CD4-positive, alpha-beta memory T cell (primary cell): ENCODE measurements at regions not wholly inside any gene's neighbourhood (a gene's known extent, or its start where the extent isn't known, plus 50 kb on each side); places are given as distances from the start of the nearest gene placed in this dataset.
"Not testable (repeated sequence)": the region's sequence is repeated elsewhere in the genome, so short reads cannot be mapped to it uniquely, and the experiment has no call there.

Source experiments
- CTCF ChIA-PET: fragments of 350-600 bp; sonication (Branson Sonifier 250); formaldehyde crosslinking; loops from one replicate; lab custom pipeline; 2021; ENCODE audit warnings: inconsistent platforms; ENCODE audit not compliant: partially characterized antibody; lab: Charles Lee
- POLR2A ChIA-PET: fragments of 350-600 bp; sonication (Branson Sonifier 250); formaldehyde crosslinking; loops from one replicate; lab custom pipeline; 2021; ENCODE audit not compliant: partially characterized antibody; lab: Charles Lee
- DNase-seq, 5 donors: peaks; one replicate each; pipeline versions ENCODE4 v3.0.0 to v3.0.0-alpha.2; 2020 to 2022; ENCODE audit warnings: mixed read lengths in 1 of 5
- H3K27ac ChIP-seq: one replicate; pipeline ENCODE4 v1.7.0; 2013; ENCODE audit warnings: low read depth, low read length
- H3K27me3 ChIP-seq: 2 replicates; pipeline ENCODE4 v1.7.0; 2013; ENCODE audit warnings: mild to moderate bottlenecking, low read length, moderate library complexity; ENCODE audit not compliant: insufficient read depth
- H3K36me3 ChIP-seq: 2 replicates; pipeline ENCODE4 v1.7.0; 2013; ENCODE audit warnings: mild to moderate bottlenecking, low read length, moderate library complexity; ENCODE audit not compliant: insufficient read depth
- H3K4me1 ChIP-seq: 2 replicates; pipeline ENCODE4 v1.7.0; 2013; ENCODE audit warnings: mild to moderate bottlenecking, low read length, moderate library complexity; ENCODE audit not compliant: insufficient read depth
- H3K4me3 ChIP-seq, 2 donors: one replicate each; pipeline ENCODE4 v1.7.0; 2013; ENCODE audit warnings: low read length in 2 of 2, mild to moderate bottlenecking in 1 of 2
- H3K9me3 ChIP-seq, 2 donors: one replicate each; pipeline ENCODE4 v1.7.0; 2013; ENCODE audit warnings: low read length in 2 of 2, control low read depth in 1 of 2; ENCODE audit not compliant: control insufficient read depth in 1 of 2
- H3K27ac Mint-ChIP-seq, 7 donors: one replicate each; pipeline ENCODE4 v1.8.0; 2020 to 2021; ENCODE audit warnings: mixed read lengths in 7 of 7, mild to moderate bottlenecking in 6 of 7, inconsistent platforms in 3 of 7, moderate library complexity in 3 of 7
- H3K27me3 Mint-ChIP-seq, 2 donors: one replicate each; pipeline ENCODE4 v1.8.0; 2020 to 2021; ENCODE audit warnings: mixed read lengths in 2 of 2
- H3K36me3 Mint-ChIP-seq, 2 donors: one replicate each; pipeline ENCODE4 v1.8.0; 2020 to 2021; ENCODE audit warnings: mixed read lengths in 2 of 2, inconsistent platforms in 1 of 2, mild to moderate bottlenecking in 1 of 2
- H3K4me1 Mint-ChIP-seq, 4 donors: one replicate each; pipeline ENCODE4 v1.8.0; 2020 to 2021; ENCODE audit warnings: mixed read lengths in 4 of 4, mild to moderate bottlenecking in 1 of 4
- H3K4me3 Mint-ChIP-seq, 8 donors: one replicate each; pipeline ENCODE4 v1.8.0; 2020 to 2021; ENCODE audit warnings: mixed read lengths in 8 of 8, mild to moderate bottlenecking in 7 of 8, moderate library complexity in 6 of 8, inconsistent platforms in 3 of 8
- H3K9me3 Mint-ChIP-seq, 8 donors: one replicate each; pipeline ENCODE4 v1.8.0; 2020 to 2021; ENCODE audit warnings: mixed read lengths in 8 of 8, mild to moderate bottlenecking in 5 of 8, inconsistent platforms in 3 of 8, moderate library complexity in 1 of 8
- intact Hi-C: fragments of 100-400 bp; cut with micrococcal nuclease; formaldehyde crosslinking; loops from one replicate; pipeline ENCODE4 v1.15.1; 2023

GRCh38 chr2:56812432-56812831 is 628.6 kb downstream of the CCDC85A start:
- Mint-ChIP-seq H3K9me3 (peaks cover 0 to 15% (median 9%) of the 10 kb centered on the region in 8 donors), H3K27ac (no peak overlapping the region), H3K4me1 (no peaks in the 10 kb centered on the region), H3K36me3 (no peaks in the 10 kb centered on the region), H3K27me3 (no peaks in the 10 kb centered on the region), H3K4me3 (no peak overlapping the region)
- H3K9me3 ChIP-seq: no peaks in the 10 kb centered on the region
- no peak overlapping the region for H3K27ac ChIP-seq
- intact Hi-C loops: no loop called here
- H3K4me3 ChIP-seq: no peak overlapping the region
- no peaks in the 10 kb centered on the region for H3K36me3 ChIP-seq
- H3K4me1 ChIP-seq: no peaks in the 10 kb centered on the region
- H3K27me3 ChIP-seq: no peaks in the 10 kb centered on the region
- ChIA-PET CTCF (no interaction called here), POLR2A (no interaction called here)
- DNase-seq: no peak

GRCh38 chr2:56813490-56813889 is 629.7 kb downstream of the CCDC85A start:
- peaks cover 0 to 20% (median 10%) of the 10 kb centered on the region in 8 donors for H3K9me3 Mint-ChIP-seq
- H3K27ac Mint-ChIP-seq: no peak overlapping the region
- DNase-seq: no peak
- H3K4me3 Mint-ChIP-seq: no peak overlapping the region
- POLR2A ChIA-PET: no interaction called here
- CTCF ChIA-PET: no interaction called here
- no peaks in the 10 kb centered on the region for H3K36me3 Mint-ChIP-seq
- Histone ChIP-seq H3K36me3 (no peaks in the 10 kb centered on the region), H3K4me3 (no peak overlapping the region), H3K27ac (no peak overlapping the region), H3K27me3 (no peaks in the 10 kb centered on the region), H3K9me3 (no peaks in the 10 kb centered on the region), H3K4me1 (no peaks in the 10 kb centered on the region)
- intact Hi-C loops: no loop called here
- no peaks in the 10 kb centered on the region for H3K27me3 Mint-ChIP-seq
- no peaks in the 10 kb centered on the region for H3K4me1 Mint-ChIP-seq

GRCh38 chr2:56816666-56817065 is 632.9 kb downstream of the CCDC85A start:
- Histone ChIP-seq H3K27me3 (no peaks in the 10 kb centered on the region), H3K4me3 (no peak overlapping the region), H3K4me1 (no peaks in the 10 kb centered on the region), H3K36me3 (no peaks in the 10 kb centered on the region), H3K27ac (no peak overlapping the region), H3K9me3 (no peaks in the 10 kb centered on the region)
- Mint-ChIP-seq H3K4me3 (no peak overlapping the region), H3K27me3 (no peaks in the 10 kb centered on the region), H3K27ac (no peak overlapping the region), H3K9me3 (peaks cover 5 to 31% (median 18%) of the 10 kb centered on the region in 8 donors), H3K36me3 (no peaks in the 10 kb centered on the region), H3K4me1 (no peaks in the 10 kb centered on the region)
- DNase-seq: no peak
- ChIA-PET CTCF (no interaction called here), POLR2A (no interaction called here)
- intact Hi-C loops: no loop called here

GRCh38 chr2:56831780-56832179 is 648.0 kb downstream of the CCDC85A start:
- intact Hi-C loops: no loop called here
- Mint-ChIP-seq H3K36me3 (no peaks in the 10 kb centered on the region), H3K4me3 (no peak overlapping the region), H3K9me3 (peaks cover 0 to 18% (median 5%) of the 10 kb centered on the region in 8 donors), H3K27ac (no peak overlapping the region), H3K4me1 (no peaks in the 10 kb centered on the region), H3K27me3 (no peaks in the 10 kb centered on the region)
- H3K36me3 ChIP-seq: no peaks in the 10 kb centered on the region
- POLR2A ChIA-PET: no interaction called here
- DNase-seq: no peak
- H3K4me1 ChIP-seq: no peaks in the 10 kb centered on the region
- no peaks in the 10 kb centered on the region for H3K9me3 ChIP-seq
- no peak overlapping the region for H3K27ac ChIP-seq
- no peaks in the 10 kb centered on the region for H3K27me3 ChIP-seq
- CTCF ChIA-PET: no interaction called here
- no peak overlapping the region for H3K4me3 ChIP-seq

- H3K4me3 ChIP-seq: no peak overlapping the region
- Mint-ChIP-seq H3K27me3 (no peaks in the 10 kb centered on the region), H3K9me3 (peaks cover 0 to 19% (median 5%) of the 10 kb centered on the region in 8 donors), H3K36me3 (no peaks in the 10 kb centered on the region), H3K4me1 (no peaks in the 10 kb centered on the region), H3K27ac (no peak overlapping the region), H3K4me3 (no peak overlapping the region)
- ChIA-PET POLR2A (no interaction called here), CTCF (no interaction called here)
- no peaks in the 10 kb centered on the region for H3K4me1 ChIP-seq
- DNase-seq: no peak
- H3K27me3 ChIP-seq: no peaks in the 10 kb centered on the region
- H3K36me3 ChIP-seq: no peaks in the 10 kb centered on the region
- intact Hi-C loops: no loop called here
- peaks cover 0 to 3% of the 10 kb centered on the region in 2 donors for H3K9me3 ChIP-seq
- no peak overlapping the region for H3K27ac ChIP-seq
Observed at GRCh38 chr2:56834686-56835085, 650.9 kb downstream of the CCDC85A start.

- H3K36me3 Mint-ChIP-seq: not testable (repeated sequence)
Observed at GRCh38 chr2:56840009-56840408, 656.2 kb downstream of the CCDC85A start.

GRCh38 chr2:56860991-56861390 is 677.2 kb downstream of the CCDC85A start:
- Histone ChIP-seq H3K4me1 (no peaks in the 10 kb centered on the region), H3K36me3 (no peaks in the 10 kb centered on the region), H3K4me3 (no peak overlapping the region), H3K27me3 (no peaks in the 10 kb centered on the region), H3K9me3 (no peaks in the 10 kb centered on the region), H3K27ac (no peak overlapping the region)
- H3K4me1 Mint-ChIP-seq: no peaks in the 10 kb centered on the region
- no peak overlapping the region for H3K27ac Mint-ChIP-seq
- peaks cover 3 to 24% (median 14%) of the 10 kb centered on the region in 8 donors for H3K9me3 Mint-ChIP-seq
- DNase-seq: no peak
- H3K27me3 Mint-ChIP-seq: no peaks in the 10 kb centered on the region
- no peaks in the 10 kb centered on the region for H3K36me3 Mint-ChIP-seq
- H3K4me3 Mint-ChIP-seq: no peak overlapping the region
- ChIA-PET CTCF (no interaction called here), POLR2A (no interaction called here)
- intact Hi-C loops: no loop called here

More at GRCh38 chr2:56840009-56840408, 656.2 kb downstream of the CCDC85A start:
- H3K36me3 ChIP-seq, POLR2A ChIA-PET, H3K4me1 ChIP-seq, H3K9me3 ChIP-seq, DNase-seq, H3K27ac Mint-ChIP-seq, H3K4me3 Mint-ChIP-seq, H3K27me3 ChIP-seq, CTCF ChIA-PET, H3K27me3 Mint-ChIP-seq, H3K4me1 Mint-ChIP-seq, H3K4me3 ChIP-seq, intact Hi-C loops, H3K27ac ChIP-seq: not testable (repeated sequence)
- peaks cover 0 to 21% (median 10%) of the 10 kb centered on the region in 8 donors for H3K9me3 Mint-ChIP-seq

GRCh38 chr2:56871644-56872043 is 687.9 kb downstream of the CCDC85A start:
- H3K27me3 Mint-ChIP-seq: no peaks in the 10 kb centered on the region
- no peaks in the 10 kb centered on the region for H3K4me1 Mint-ChIP-seq
- H3K27ac Mint-ChIP-seq: no peak overlapping the region
- H3K27ac ChIP-seq: no peak overlapping the region
- H3K4me1 ChIP-seq: no peaks in the 10 kb centered on the region
- H3K4me3 Mint-ChIP-seq: no peak overlapping the region
- ChIA-PET POLR2A (no interaction called here), CTCF (no interaction called here)
- intact Hi-C loops: no loop called here
- no peaks in the 10 kb centered on the region for H3K27me3 ChIP-seq
- peaks cover 0 to 21% (median 11%) of the 10 kb centered on the region in 8 donors for H3K9me3 Mint-ChIP-seq
- DNase-seq: no peak
- H3K4me3 ChIP-seq: no peak overlapping the region
- no peaks in the 10 kb centered on the region for H3K36me3 Mint-ChIP-seq
- H3K36me3 ChIP-seq: no peaks in the 10 kb centered on the region
- no peaks in the 10 kb centered on the region for H3K9me3 ChIP-seq
